ENCODE measurements at regions not wholly inside any gene's neighbourhood (a gene's known extent, or its start where the extent isn't known, plus 50 kb on each side); places are given as distances from the start of the nearest gene placed in this dataset.

GRCh38 chr4:23734000-23734399 lies 155.8 kb downstream of the PPARGC1A start:
- TF ChIP-seq CTCF (IDR thresholded peaks at IDR 0.05) (no peak), POLR2A (IDR thresholded peaks at IDR 0.05) (no peak)
